ENCODE measurements at regions not wholly inside any gene's neighbourhood (a gene's known extent, or its start where the extent isn't known, plus 50 kb on each side); places are given as distances from the start of the nearest gene placed in this dataset.

DNA sequence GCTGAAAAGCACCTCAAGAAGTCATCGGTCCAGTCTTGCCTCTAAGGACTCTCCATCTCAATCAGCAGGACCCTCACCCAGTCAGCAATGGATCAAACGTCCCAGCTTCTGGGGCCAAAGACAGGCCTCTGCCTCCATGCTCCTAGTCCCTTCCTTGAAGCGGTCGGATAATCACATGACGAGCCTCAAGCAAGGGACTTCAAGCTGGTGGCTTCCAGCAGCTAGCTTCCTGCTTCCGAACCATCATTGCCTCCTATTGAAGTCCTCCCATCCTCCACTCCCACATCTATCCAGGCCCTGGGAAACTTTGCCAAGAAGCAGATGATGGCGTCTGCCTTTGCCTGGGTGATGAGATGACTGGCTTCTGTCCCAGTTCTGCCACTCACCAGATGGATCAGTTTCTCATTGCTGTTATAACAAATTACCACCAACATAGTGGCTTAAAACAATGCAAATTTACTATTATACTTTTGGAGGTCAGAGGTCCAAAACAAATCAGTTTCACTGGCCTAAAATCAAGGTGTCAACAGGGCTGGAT is 135.2 kb upstream of the MAMLD1 start (continued):
- TF ChIP-seq, protein P1, sequence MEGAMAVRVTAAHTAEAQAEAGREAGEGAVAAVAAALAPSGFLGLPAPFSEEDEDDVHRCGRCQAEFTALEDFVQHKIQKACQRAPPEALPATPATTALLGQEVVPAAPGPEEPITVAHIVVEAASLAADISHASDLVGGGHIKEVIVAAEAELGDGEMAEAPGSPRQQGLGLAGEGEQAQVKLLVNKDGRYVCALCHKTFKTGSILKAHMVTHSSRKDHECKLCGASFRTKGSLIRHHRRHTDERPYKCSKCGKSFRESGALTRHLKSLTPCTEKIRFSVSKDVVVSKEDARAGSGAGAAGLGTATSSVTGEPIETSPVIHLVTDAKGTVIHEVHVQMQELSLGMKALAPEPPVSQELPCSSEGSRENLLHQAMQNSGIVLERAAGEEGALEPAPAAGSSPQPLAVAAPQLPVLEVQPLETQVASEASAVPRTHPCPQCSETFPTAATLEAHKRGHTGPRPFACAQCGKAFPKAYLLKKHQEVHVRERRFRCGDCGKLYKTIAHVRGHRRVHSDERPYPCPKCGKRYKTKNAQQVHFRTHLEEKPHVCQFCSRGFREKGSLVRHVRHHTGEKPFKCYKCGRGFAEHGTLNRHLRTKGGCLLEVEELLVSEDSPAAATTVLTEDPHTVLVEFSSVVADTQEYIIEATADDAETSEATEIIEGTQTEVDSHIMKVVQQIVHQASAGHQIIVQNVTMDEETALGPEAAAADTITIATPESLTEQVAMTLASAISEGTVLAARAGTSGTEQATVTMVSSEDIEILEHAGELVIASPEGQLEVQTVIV (IDR thresholded peaks at IDR 0.05; ENCODE audit: borderline replicate concordance, partially characterized antibody) = no peak
- TF ChIP-seq RBBP5 (conservative IDR thresholded peaks at IDR 0.05) = no peak
- TF ChIP-seq, protein P2, sequence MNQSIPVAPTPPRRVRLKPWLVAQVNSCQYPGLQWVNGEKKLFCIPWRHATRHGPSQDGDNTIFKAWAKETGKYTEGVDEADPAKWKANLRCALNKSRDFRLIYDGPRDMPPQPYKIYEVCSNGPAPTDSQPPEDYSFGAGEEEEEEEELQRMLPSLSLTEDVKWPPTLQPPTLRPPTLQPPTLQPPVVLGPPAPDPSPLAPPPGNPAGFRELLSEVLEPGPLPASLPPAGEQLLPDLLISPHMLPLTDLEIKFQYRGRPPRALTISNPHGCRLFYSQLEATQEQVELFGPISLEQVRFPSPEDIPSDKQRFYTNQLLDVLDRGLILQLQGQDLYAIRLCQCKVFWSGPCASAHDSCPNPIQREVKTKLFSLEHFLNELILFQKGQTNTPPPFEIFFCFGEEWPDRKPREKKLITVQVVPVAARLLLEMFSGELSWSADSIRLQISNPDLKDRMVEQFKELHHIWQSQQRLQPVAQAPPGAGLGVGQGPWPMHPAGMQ (IDR thresholded peaks at IDR 0.05; ENCODE audit: borderline replicate concordance) = no peak
- no peak for TF ChIP-seq SMAD5 (IDR thresholded peaks at IDR 0.05; ENCODE audit: low read depth)

DNA sequence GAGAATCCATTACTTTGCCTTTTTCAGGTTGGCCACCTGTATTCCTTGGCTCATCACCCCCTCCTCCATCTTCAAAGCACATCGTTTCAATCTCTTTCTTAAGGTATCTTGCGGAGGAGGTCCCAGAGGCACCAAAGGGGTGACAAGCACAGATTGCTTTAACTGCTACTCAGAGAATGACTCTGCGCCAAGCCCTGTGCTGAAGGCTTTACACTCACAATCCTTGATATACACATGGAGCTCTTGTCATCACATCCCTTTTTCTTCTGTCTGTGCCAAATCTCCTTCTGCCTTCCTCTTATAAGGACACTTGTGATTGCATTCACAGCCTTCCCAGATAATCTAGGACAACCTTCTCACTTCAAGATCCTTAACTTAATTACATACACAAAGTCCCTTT is 134.7 kb upstream of the MAMLD1 start:
- WGBS (ENCODE audit: insufficient coverage, insufficient replicate concordance, low lambda C conversion rate, missing lambda C conversion rate) = 33% methylated on average over 3 of the region's 3 CpGs
- TF ChIP-seq RBBP5 (conservative IDR thresholded peaks at IDR 0.05) (no peak), PAX5 (IDR thresholded peaks at IDR 0.05; ENCODE audit: borderline replicate concordance, low read depth, low read length) (no peak), KLF5 (IDR thresholded peaks at IDR 0.05; ENCODE audit: partially characterized antibody) (no peak), SRF (IDR thresholded peaks at IDR 0.05; ENCODE audit: low read depth in 2 of 2, low read length in 2 of 2) (no peak), NRF1 (conservative IDR thresholded peaks at IDR 0.05; ENCODE audit: low read depth, low read length) (no peak), SUPT20H (IDR thresholded peaks at IDR 0.05; ENCODE audit: borderline replicate concordance, control insufficient read depth, low read depth, low read length) (no peak), PAX8 (IDR thresholded peaks at IDR 0.05) (no peak), RAD51 (IDR thresholded peaks at IDR 0.05) (no peak), ATF7 (IDR thresholded peaks at IDR 0.05; ENCODE audit: low read depth) (no peak), CEBPB (IDR thresholded peaks at IDR 0.05; ENCODE audit: borderline replicate concordance in 1 of 2, low read depth in 2 of 2, low read length in 2 of 2) (no peak), SMAD1 (IDR thresholded peaks at IDR 0.05; ENCODE audit: low read depth, partially characterized antibody) (no peak), SMAD5 (IDR thresholded peaks at IDR 0.05; ENCODE audit: low read depth) (no peak)
- TF ChIP-seq, protein P3, sequence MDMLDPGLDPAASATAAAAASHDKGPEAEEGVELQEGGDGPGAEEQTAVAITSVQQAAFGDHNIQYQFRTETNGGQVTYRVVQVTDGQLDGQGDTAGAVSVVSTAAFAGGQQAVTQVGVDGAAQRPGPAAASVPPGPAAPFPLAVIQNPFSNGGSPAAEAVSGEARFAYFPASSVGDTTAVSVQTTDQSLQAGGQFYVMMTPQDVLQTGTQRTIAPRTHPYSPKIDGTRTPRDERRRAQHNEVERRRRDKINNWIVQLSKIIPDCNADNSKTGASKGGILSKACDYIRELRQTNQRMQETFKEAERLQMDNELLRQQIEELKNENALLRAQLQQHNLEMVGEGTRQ (IDR thresholded peaks at IDR 0.05; ENCODE audit: borderline replicate concordance, low read depth, low read length) = no peak
- TF ChIP-seq, protein P4, sequence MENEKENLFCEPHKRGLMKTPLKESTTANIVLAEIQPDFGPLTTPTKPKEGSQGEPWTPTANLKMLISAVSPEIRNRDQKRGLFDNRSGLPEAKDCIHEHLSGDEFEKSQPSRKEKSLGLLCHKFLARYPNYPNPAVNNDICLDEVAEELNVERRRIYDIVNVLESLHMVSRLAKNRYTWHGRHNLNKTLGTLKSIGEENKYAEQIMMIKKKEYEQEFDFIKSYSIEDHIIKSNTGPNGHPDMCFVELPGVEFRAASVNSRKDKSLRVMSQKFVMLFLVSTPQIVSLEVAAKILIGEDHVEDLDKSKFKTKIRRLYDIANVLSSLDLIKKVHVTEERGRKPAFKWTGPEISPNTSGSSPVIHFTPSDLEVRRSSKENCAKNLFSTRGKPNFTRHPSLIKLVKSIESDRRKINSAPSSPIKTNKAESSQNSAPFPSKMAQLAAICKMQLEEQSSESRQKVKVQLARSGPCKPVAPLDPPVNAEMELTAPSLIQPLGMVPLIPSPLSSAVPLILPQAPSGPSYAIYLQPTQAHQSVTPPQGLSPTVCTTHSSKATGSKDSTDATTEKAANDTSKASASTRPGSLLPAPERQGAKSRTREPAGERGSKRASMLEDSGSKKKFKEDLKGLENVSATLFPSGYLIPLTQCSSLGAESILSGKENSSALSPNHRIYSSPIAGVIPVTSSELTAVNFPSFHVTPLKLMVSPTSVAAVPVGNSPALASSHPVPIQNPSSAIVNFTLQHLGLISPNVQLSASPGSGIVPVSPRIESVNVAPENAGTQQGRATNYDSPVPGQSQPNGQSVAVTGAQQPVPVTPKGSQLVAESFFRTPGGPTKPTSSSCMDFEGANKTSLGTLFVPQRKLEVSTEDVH (IDR thresholded peaks at IDR 0.05; ENCODE audit: low read depth, partially characterized antibody) = no peak

More for the DNA sequence above, 134.7 kb upstream of the MAMLD1 start:
- no peak for DNase-seq (ENCODE audit: low read depth, low spot score)
- no TSS peak for BruUV-seq (replicated peaks)
- Histone ChIP-seq H3K9ac (ENCODE audit: control insufficient read depth, insufficient read depth, low read length) (no peak overlapping the region), H3K79me2 (ENCODE audit: control insufficient read depth, insufficient read depth, low read length) (no peaks in the 10 kb centered on the region), H3K27me3 (replicated peaks in 1 of 2; ENCODE audit: control insufficient read depth in 2 of 2, insufficient read depth in 2 of 2, low read length in 1 of 2) (no peaks in the 10 kb centered on the region), H3K27ac (ENCODE audit: control insufficient read depth, insufficient read depth) (no peak overlapping the region), H2AFZ (ENCODE audit: control insufficient read depth, low read depth, low read length) (no peak overlapping the region), H4K20me1 (ENCODE audit: control insufficient read depth, insufficient read depth) (no peaks in the 10 kb centered on the region), H3K4me2 (ENCODE audit: control insufficient read depth, insufficient read depth) (no peak overlapping the region), H3K4me3 (no peak overlapping the region), H3K9me3 (replicated peaks; ENCODE audit: control insufficient read depth, insufficient read depth, low read length) (no peaks in the 10 kb centered on the region), H3K4me1 (ENCODE audit: control insufficient read depth, insufficient read depth, low read length) (no peaks in the 10 kb centered on the region), H3K36me3 (ENCODE audit: control insufficient read depth in 2 of 2, insufficient read depth in 2 of 2, low read length in 1 of 2) (no peaks in the 10 kb centered on the region)
- ChIA-PET SMC1A (ENCODE audit: uncharacterized antibody, unreplicated experiment) (no interaction called here), POLR2A (no interaction called here), RAD21 (ENCODE audit: unreplicated experiment) (no interaction called here), CTCF (no interaction called here)
- no peak for ATAC-seq
- FAIRE-seq = no peak
- intact Hi-C loops (cut with micrococcal nuclease; ENCODE audit: unreplicated experiment) = no loop called here
- in situ Hi-C loops (cut with MboI) = no loop called here
